ENCODE measurements at regions not wholly inside any gene's neighbourhood (a gene's known extent, or its start where the extent isn't known, plus 50 kb on each side); places are given as distances from the start of the nearest gene placed in this dataset.

DNA sequence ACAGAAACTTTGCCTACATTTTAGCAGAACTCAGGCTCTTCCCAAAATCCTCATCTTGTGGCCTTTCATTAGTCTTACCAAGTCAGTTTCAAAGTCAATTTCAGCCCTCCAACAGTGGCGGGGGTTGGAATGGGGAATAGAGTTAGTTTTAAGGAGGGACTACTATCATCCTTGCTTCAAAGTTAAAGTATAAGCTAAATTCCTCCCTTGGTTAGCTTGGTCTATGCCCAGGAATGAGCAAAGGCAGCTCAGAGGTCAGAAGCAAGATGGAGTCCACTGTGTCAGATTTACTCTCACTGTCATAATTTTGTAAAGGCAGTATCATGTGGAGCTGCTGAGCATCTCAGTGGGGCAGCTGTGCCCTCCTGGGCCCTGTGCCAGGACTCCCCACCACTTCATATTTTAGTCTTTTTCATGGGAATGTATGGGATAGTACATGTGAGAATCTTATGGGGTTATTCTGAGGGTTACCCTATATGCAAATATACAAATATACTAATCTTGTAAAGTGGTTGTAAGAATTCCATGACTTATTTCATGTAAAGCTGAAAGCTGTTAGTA is 145.2 kb upstream of the MMADHC start:
- DNase-seq: no peak
- intact Hi-C loops (cut with DNase I): no loop called here

DNA sequence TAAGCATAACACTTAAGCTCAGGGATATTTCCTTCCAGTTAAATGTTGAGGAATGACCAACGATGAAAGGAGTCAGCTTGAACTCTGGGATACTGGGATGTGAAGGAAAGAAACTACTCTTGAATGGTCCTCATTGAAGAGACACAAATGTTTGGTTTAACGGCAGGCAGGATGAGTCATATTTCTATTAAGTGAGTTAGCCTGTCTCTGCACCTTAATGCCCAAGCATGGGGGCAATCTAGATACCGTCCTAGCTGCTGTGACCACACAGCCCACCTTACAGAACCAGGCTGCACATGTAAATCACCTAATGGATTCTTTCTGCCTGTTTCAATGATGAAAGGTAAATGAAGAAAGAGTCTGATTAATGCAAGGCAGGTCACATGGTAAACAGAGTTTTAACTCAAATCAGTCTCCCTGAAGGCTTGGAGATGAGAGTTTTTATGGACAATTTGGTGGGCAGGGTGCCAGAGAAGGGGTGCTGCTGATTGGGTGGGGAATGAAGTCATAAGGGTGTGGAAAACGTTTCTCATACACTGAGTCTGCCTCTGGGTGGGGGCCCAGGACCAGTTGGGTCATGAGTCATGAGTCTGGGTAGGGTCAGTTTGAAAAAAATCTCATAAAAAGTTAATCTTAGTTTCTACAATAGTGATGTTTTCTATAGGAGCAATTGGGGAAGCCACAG is 144.6 kb upstream of the MMADHC start:
- intact Hi-C loops (cut with DNase I): no loop called here
- DNase-seq: no peak

DNA sequence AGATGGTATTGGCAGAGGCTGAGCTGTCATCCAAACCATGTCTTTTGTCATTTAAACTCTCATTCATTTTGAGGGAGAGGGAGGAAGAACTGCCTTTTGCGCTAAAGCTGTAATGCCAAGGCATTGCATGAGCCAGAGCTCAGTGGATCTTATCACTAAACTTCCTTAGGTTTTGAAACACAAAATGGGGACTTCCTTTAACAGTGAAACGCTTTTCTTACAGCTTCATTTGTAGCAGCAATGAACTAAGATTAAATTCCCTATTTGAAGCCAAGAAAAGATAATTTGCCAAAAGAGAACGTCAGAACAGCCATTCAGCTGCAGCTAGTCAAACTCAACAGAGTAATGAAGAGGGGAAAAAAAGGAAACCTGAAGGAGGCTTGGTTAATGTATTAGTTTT is 143.5 kb upstream of the MMADHC start:
- peak in 2 of 42 donors; percentile 8 for DNase-seq
- intact Hi-C loops (cut with DNase I): no loop called here

DNA sequence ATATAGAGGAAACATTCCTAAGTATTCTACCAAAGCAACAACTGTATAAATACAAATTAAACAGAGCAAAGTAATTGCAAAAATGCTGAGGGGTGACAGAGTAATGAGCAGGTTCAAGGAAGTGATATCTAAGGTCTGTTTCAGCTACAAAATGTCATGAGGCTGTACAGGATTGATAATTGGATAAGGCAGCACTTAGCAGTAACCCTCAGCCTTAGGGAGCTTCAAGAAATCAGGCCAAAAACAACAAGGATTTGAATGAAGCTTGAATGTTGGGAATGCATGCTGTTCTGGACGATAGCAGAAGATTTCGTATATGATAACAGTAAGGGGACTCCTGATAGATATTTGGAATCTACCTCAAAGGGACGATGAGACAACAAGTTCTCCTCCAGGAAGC is 142.0 kb upstream of the MMADHC start:
- no peak for DNase-seq
- intact Hi-C loops (cut with DNase I): no loop called here

DNA sequence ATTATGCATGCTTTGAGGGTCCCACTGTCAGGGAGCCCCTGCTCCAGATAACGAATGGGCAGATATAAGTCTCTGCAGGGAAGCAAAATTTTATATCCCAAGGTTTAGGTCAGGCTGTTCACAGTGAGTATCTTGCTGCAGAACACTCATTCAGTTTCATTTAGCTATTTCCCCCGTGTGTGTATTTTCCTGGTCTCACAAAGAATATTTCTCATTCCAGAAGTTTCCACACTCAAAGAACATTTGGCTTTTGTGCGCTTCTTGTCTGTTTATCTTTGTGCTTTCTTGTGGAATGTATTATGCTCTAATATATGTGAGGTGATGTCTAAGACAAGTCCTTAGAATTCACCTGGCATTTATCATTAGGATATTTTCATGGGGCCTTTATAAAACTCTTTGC is 140.4 kb upstream of the MMADHC start:
- no peak for DNase-seq
- intact Hi-C loops (cut with DNase I): no loop called here

DNA sequence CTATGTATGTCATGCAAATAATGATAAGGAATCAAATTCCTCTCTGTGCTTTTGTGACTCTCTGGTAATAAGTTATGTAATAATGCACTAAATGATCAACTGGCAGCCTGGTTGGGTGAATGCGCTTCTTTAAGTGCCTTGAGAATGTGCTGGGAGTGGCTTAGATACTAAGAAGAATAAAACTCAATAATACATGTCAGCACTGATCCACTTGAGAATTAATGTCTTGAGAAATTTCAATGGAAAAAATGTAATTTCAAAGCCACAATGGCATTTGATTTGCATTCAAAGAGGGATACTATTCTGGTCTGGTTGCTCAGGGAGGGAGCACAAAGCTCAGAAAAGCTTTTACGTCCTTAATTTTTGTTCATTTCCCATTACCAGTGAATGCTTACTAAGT is 137.7 kb upstream of the MMADHC start:
- intact Hi-C loops (cut with DNase I): no loop called here

DNA sequence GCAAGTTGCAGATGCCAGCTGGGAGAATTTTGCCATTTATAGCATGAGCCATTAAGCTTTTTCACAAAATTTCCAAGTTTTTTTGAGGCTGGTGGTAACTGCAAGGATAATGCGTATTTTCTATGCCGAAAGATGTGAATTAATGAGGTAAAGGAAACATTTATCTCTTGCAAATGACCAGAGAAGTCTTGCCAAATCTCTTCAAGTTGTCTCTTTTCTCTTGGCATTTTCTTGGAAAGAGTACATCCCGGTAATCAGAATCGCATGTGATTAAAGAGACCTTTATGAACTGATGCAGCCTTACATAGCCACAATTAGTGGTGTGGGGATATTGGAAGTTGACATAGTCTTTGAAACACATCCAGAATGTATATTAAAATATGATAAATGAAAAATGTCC is 136.5 kb upstream of the MMADHC start:
- DNase-seq: no peak
- intact Hi-C loops (cut with DNase I): no loop called here

More for the DNA sequence above, 137.7 kb upstream of the MMADHC start:
- no peak for DNase-seq

DNA sequence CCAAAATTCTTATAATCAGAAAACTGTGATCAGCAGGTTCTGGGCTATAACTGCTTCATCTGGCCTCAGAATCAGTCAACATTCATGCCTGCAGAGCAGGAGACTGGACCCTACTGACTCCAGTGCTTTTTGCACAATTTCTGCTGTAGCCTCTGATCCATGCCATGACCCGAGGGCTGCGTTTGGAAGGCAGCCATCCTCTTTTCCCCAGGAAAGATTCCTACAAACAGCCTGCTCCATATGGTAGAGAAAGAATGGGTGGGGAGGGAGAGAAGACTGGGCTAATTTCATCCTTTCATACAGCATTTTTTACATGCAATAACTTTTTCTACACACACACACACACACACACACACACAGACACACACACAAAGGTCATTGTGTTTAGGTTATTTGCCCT is 133.0 kb upstream of the MMADHC start:
- intact Hi-C loops (cut with DNase I): no loop called here
- DNase-seq: no peak

DNA sequence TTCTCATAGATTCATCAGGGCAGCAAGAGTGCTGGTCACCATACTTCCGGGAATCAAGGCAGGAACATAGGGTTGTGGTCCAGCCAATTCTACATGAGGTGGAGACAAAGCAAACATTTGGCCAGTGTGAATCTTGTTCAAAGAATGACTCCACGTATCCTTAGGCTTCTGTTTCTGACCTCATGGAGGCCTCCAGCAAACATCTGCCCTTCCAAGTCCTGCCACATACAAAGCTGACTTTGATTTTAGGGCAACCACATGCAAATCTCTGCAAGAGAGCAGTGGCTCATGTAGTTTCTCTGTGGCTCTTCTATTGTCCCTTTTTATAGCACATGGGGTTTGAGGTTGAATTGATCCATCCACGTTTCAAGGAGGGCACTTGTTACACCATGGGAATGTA is 132.1 kb upstream of the MMADHC start:
- DNase-seq: no peak
- intact Hi-C loops (cut with DNase I): no loop called here

DNA sequence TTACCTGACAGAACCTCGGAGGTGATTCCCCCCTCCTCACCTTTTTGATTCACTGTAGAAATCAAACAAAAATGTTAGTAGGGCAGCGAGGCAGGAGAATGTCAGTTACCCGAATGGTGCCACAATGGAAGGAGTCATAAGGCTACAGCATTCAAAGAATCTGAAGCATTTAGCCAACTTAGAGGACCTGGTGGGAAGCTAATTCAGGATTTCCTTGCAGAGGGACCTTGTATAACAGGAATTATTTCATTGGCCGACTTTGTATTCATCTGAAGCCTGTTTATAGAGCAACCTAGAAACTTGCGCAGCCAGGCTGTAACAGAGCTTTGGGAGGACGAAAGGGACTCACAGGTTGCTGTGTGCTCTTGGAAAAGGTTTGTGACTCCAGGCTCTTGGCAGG is 129.1 kb upstream of the MMADHC start:
- DNase-seq: no peak
- intact Hi-C loops (cut with DNase I): no loop called here

DNA sequence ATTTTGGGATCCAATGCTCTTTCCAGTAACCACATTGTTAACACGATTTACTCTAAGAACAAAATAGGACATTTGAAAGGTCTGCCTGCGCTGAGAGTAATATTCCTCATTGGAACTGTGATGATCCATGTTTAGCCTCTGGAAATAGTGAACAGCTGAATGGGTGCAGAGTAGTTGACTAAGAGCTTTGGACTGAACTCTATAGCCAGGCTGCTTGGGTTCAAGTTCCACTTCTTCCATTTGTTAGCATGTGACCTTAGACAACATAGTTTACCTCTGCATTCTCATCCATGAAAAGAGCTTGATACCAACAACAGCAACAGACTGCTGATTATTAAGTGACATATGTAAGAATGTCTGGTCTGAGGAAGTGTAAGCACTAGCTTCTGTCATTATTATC is 128.3 kb upstream of the MMADHC start:
- no peak for DNase-seq
- intact Hi-C loops (cut with DNase I): no loop called here

DNA sequence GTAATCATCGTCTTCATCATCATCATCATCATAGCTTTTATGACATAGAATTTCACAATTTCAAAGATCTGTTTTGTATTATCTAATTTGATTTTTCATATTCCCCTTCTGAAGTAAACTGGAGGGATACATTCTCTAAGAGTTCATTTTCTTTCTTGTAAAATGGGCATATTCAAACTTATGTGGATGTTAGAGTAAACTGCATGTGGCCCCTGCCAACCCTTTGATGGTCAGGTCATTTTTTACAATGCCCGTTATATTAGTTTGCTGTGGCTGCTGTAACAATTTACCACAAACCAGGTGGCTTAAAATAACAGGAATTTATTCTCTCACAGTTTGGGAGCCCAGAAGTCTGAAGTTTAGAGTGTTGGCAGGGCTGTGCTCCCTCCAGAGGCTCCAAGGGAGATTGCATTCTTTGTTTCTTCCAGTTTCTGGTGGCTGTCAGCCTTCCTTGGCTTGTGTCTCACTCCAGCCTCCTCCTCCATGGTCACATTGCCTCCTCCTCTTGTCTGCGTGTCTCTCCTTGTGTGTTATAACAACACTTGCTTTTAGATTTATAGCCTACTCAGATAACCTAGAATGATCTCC is 127.5 kb upstream of the MMADHC start:
- DNase-seq: no peak
- intact Hi-C loops (cut with DNase I): no loop called here

DNA sequence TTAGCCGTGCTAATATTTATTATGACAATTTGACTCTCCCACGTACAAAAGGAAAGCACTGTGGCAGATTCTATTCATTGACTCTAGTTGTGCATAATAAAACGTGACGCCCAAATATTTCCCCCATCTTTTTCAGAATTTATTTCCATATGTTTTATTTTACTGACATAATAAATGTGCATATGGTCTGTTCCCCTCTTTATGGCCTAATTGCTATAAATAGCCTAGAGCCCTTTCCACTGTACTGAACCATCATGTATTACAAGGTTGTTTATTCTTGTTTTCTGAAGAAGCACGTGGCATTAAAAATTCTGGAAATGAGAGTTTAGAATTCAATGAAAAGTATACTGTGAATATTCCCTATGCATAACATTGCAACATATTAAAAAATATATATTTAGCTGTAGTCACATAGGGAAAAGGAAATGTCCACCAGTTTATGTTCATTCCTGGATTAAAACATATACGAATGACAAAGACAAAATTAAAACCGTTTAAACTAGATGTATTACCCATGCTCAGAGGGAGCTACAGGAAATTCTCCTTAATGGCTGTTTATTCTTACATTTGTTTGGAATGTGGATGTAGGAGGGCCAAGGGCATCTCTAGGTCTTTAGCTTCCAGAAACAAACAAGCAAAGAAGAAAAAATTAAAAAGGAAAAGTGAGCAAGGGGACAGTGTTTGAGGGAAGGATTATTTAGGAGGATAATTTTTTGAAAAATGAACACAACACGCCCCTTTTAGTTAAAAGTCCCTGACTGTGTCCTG is 122.1 kb upstream of the MMADHC start:
- DNase-seq: no peak
- intact Hi-C loops (cut with DNase I): no loop called here

DNA sequence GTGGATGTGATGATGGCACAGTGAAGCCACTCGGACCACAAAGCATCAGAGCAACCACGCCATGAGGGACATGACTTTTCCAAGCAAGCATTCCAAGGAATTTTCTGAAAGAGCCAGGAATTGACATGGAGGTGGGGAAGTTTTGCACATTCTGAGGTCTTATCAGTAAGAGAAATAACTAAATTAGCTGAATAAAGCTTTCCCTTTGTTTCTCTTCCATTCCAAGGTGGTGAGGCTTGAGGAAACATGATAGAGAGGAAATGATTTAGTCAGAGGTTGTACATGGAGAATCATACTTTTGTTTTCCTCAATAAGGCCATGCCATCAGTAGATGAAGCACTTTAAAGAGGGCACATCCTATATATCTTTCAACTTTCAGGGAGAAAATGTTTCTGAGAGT is 115.7 kb upstream of the MMADHC start:
- intact Hi-C loops (cut with DNase I): no loop called here
- no peak for DNase-seq

DNA sequence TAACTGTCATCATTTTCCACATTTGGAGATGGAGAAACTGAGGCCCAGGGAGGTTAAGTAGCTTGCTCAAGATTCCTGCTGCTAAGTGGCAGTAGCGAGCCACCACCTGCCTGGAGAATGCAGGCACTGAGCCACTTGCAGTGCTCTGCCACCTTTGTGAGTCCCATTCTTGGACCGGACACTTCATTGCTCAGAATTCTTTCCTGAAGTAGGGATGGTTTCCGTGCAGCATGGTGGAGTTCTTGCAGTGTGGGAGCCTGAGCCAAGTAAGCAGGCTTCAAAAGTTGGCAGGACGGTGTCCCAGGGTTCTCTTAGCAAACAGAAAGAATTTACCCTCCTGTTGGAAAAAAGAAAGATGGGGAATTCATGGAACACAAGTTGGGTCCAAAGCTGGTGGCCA is 115.0 kb upstream of the MMADHC start:
- intact Hi-C loops (cut with DNase I): no loop called here
- DNase-seq: peak in 1 of 42 donors; percentile 1

DNA sequence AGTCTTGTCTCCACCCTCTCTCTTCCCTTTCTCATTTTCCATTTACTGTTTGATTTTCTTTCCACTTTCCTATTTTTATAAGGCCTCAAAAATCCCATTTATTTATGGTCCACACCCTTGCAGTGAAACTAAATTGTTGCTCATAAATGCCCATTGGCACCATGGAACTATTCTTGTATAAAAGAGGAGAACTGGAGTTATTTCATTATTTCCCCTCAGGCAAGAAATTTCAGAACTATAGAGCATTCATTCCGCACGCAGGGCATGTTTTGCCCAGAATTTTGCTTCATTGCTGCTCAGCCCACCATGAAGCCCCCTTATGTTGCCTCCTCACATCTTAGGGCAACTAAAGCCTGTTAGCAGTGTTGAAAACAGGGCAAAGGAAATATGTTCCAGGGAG is 113.7 kb upstream of the MMADHC start:
- no peak for DNase-seq
- intact Hi-C loops (cut with DNase I): no loop called here

DNA sequence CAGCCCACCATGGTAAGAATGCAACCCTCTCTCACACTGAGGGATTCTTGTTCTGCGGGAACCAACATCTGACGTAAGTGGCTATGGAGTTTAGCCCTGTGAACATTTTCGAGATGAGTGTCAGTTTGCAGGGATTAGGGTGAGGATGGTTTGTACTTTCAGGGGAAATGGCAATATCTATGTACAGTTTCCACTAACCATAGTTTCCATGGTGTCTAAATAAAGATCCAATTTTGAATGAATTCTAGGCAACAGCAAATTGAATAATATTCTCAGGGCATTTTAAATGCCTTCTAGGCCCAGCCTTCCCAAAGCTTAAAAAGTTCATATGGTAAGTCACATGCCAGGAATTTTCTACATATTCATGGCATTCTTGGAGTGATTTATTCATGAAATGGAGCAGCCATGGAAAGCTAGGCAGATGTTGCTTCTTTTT is 105.4 kb upstream of the MMADHC start:
- intact Hi-C loops (cut with DNase I): no loop called here
- no peak for DNase-seq

DNA sequence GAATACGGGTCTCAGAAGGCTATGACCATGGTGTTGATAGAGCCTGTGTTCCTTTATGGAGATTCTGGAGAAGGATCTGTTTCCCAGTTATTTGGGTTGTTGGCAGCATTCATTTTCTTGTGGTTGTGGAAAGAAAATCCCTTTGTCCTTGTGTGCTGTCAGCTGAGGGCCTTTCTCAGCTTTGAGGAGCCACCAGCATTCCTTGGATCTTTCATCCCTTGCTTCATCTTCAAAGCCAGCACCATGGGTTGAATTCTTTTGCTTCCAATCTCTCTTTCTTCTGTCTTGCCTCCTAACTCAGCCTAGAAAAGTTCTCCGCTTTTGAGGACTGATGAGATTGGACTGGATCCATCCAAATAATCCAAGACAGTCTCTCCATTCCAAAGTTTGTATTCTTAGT is 103.2 kb upstream of the MMADHC start:
- intact Hi-C loops (cut with DNase I): no loop called here
- no peak for DNase-seq

DNA sequence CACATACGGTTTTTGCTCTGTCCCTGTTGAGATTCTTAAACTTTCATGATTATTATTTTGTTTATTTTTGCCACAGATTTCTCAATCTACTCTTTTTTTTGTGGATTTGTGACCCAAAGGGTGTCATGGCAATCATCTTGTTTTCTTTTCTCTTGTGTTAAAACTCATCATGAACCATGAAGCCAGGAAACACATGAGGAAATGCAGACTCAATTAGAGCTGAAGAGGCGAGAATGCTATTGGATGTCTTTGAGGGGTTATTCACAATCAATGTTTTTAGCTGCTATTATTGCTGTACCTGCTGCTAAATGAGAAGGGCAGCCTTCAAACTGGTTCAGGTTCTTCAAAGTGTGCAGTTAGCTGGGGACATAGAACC is 99.5 kb upstream of the MMADHC start:
- intact Hi-C loops (cut with DNase I): no loop called here
- DNase-seq: no peak

Measured in head of caudate nucleus (tissue), 42 donors.